ENCODE measurements at regions not wholly inside any gene's neighbourhood (a gene's known extent, or its start where the extent isn't known, plus 50 kb on each side); places are given as distances from the start of the nearest gene placed in this dataset.

DNA sequence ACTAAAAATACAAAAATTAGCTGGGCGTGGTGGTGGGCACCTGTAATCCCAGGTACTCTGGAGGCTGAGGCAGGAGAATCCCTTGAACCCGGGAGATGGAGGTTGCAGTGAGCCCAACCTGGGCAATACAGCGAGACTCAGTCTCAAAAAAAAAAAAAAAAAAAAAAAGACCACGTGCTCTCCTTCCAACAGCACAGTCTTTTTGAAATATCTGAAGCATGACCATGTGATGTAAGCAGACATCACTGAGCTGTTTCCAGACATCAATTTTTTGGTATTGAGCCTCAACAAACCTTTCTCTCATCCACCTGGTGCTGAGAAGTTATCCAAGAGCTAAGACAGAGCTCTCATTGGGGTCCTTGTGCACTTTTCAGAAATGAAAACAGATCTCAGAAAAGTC is 249.2 kb downstream of the FOXA2 start:
- Mint-ChIP-seq H3K27ac (no peak overlapping the region), H3K36me3 (ENCODE audit: low read depth) (no peaks in the 10 kb centered on the region), H3K9me3 (no peaks in the 10 kb centered on the region), H3K4me3 (no peak overlapping the region), H3K4me1 (ENCODE audit: low read depth) (no peaks in the 10 kb centered on the region), H3K27me3 (peaks cover 28% of the 10 kb centered on the region)

DNA sequence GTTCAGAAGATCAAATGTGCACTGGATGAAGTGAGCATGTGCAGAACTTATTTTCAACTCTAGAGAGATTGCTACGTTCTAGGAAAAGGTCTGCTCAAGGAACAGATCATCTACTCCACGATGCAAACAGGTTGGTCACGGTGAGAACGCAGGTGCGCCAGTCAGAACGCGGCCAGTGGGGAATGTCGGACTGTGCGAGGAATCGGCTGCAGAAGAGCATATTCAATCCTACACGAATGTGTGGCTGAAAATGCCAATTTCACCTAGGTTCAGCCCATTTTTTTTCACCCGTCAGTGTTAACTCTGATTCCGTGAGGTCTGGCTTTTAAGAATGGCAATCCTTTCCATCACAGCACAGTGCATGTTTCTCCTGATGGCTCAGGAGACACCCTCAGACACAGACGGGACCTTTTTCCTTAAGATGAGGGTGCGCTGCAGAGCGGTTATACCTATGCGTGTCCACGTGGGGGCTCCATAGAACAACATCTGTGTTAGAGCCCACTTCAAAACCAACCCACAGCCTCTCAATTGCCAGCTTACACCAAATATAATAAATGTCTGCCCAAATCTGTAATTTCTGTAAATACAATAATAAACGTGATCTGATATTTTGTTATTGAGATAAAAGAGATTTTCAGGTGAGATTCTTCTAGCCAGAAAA is 250.4 kb downstream of the FOXA2 start:
- Mint-ChIP-seq H3K9me3 (no peaks in the 10 kb centered on the region), H3K36me3 (ENCODE audit: low read depth) (no peaks in the 10 kb centered on the region), H3K4me3 (no peak overlapping the region), H3K27ac (no peak overlapping the region), H3K4me1 (ENCODE audit: low read depth) (no peaks in the 10 kb centered on the region), H3K27me3 (peaks cover 23% of the 10 kb centered on the region)

DNA sequence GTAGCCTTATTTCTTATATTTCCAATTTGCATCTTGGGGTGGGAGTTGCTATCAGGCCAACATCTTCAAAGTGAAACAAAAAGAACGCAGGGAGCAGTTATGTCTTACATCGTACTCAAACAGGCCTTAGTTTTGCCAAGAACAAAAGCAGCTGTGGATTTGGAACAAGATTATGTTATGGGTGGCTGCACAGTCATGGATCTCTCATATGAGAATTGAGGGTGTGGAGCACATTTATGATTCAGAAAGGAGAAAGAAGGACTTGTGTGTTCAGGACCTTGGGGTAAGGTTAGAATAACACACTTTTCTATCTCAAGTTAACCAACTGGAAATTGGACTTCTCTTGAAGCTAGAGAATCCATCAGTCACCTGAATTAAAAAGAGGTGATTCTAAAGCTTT is 259.9 kb downstream of the FOXA2 start:
- no peak overlapping the region for H3K27ac Mint-ChIP-seq
- H3K27me3 Mint-ChIP-seq, result peaks cover 12% of the 10 kb centered on the region
- H3K36me3 Mint-ChIP-seq (ENCODE audit: low read depth), result no peaks in the 10 kb centered on the region
- no peak overlapping the region for H3K4me3 Mint-ChIP-seq
- H3K9me3 Mint-ChIP-seq, result no peaks in the 10 kb centered on the region
- H3K4me1 Mint-ChIP-seq (ENCODE audit: low read depth), result no peaks in the 10 kb centered on the region

DNA sequence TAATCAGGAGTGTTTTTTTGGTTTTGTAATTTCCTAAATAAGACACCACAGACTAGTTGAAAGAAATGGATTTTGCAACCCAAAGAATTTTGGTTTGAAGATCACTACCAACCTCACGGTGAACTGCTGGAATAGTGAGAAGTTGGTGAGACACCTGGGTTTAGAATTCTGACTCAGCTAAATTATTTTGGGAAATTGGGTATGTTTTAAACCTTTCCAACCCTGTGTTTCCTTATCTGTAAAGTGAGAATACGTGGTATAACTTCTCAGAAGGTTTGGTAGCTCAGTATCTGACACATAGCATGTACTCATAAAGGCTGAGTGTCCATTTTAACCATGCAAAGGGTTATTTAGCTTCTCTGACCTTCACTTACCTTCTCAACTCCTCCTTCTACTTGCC is 261.9 kb downstream of the FOXA2 start:
- H3K4me1 Mint-ChIP-seq (ENCODE audit: low read depth), result no peaks in the 10 kb centered on the region
- H3K27me3 Mint-ChIP-seq, result peaks cover 25% of the 10 kb centered on the region
- no peak overlapping the region for H3K4me3 Mint-ChIP-seq
- no peaks in the 10 kb centered on the region for H3K9me3 Mint-ChIP-seq
- no peaks in the 10 kb centered on the region for H3K36me3 Mint-ChIP-seq (ENCODE audit: low read depth)
- H3K27ac Mint-ChIP-seq, result no peak overlapping the region

DNA sequence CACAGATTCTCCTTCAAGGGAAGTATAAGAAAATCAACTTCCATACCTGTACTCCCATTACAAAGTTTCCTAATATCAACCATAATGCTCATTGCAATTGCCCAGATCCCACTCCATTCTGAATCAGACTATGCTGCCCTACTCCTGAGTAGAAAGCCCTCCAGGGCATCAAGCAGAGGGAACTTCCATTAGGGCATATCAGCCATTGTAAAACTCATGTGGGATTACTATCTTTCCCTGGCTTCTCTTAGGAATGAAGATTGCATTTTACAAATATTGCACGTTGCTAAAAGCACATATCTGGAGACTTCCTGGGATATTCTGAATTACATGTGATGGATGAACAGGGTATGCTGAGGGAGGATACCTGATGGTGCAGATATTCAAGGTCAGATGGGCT is 263.2 kb downstream of the FOXA2 start:
- no peaks in the 10 kb centered on the region for H3K9me3 Mint-ChIP-seq
- H3K4me1 Mint-ChIP-seq (ENCODE audit: low read depth), result no peaks in the 10 kb centered on the region
- no peak overlapping the region for H3K27ac Mint-ChIP-seq
- H3K36me3 Mint-ChIP-seq (ENCODE audit: low read depth), result no peaks in the 10 kb centered on the region
- H3K4me3 Mint-ChIP-seq, result no peak overlapping the region
- peaks cover 25% of the 10 kb centered on the region for H3K27me3 Mint-ChIP-seq

DNA sequence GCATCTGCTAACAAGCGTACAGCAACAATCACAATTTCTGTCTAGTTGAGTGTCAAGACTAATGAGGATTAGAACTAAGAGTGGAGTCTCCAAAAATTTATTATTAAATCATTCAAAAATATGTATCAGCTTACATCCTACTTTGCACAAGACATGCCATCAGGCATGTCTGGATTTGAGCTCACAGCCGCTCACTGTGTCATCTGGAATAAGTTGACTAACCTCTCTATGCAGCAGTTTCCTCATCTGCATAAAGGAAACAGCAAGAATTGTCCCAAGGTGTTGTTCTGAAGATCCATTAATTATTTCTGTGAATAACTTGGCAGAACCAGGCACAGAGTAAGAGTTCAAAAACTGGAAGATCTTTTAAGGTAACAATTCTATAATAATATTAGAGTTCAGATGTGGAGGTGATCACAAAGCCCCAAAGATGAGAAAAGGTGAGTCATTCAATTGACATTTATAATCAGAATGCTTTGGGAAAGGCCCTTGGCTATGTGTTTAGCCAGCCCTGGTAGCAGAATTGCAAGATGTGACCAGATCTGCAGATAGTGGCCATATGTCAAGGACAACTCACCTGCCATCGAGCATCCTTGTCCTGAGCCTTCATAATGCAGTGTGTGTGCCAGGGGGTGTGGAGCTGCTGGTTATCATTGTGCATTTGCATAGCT is 264.0 kb downstream of the FOXA2 start:
- Mint-ChIP-seq H3K9me3 (no peaks in the 10 kb centered on the region), H3K27ac (no peak overlapping the region), H3K4me3 (no peak overlapping the region), H3K4me1 (ENCODE audit: low read depth) (no peaks in the 10 kb centered on the region), H3K36me3 (ENCODE audit: low read depth) (no peaks in the 10 kb centered on the region), H3K27me3 (peaks cover 25% of the 10 kb centered on the region)

DNA sequence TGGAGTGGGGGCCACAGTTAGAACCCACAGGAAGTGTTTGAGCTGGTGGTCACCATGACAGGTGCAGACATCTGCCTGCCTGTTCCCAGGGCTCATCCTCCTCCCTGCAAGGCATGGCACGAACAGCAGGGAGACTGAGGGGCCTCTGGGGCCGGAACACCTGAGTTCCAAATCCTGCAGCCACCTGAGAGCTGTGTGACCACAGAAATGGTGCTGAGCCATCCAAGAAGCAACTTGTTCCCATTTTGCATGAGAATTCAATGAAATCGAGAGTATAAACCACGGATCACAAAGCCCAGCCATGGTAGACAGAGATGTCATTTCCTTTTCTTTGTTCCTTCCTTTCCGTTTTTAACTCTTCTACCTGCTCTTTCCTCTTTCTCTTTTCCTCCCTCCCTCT is 268.6 kb downstream of the FOXA2 start:
- no peak overlapping the region for H3K27ac Mint-ChIP-seq
- peaks cover 18% of the 10 kb centered on the region for H3K27me3 Mint-ChIP-seq
- H3K9me3 Mint-ChIP-seq, result no peaks in the 10 kb centered on the region
- H3K4me1 Mint-ChIP-seq (ENCODE audit: low read depth), result no peaks in the 10 kb centered on the region
- no peaks in the 10 kb centered on the region for H3K36me3 Mint-ChIP-seq (ENCODE audit: low read depth)
- H3K4me3 Mint-ChIP-seq, result no peak overlapping the region

DNA sequence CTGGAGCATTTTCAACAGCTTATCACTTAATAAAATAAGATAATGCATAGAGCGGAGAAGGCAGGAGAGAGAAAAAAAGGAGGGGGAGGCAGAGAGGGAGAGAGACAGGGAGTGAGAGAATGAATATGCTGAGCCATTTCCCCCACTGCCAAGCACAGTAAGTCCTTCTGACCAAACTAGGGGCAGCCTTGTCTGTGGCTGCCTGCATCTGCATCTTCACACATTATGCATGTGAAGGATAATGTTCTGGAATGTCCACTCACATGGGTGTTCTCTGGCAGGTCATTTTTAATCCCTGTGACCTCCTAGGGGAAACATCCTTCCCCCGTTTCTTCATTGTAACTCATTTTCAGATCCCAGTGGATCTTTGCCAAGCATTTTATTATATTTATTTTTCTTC is 269.3 kb downstream of the FOXA2 start:
- Mint-ChIP-seq H3K4me3 (no peak overlapping the region), H3K9me3 (no peaks in the 10 kb centered on the region), H3K36me3 (ENCODE audit: low read depth) (no peaks in the 10 kb centered on the region), H3K27me3 (peaks cover 18% of the 10 kb centered on the region), H3K27ac (no peak overlapping the region), H3K4me1 (ENCODE audit: low read depth) (no peaks in the 10 kb centered on the region)

DNA sequence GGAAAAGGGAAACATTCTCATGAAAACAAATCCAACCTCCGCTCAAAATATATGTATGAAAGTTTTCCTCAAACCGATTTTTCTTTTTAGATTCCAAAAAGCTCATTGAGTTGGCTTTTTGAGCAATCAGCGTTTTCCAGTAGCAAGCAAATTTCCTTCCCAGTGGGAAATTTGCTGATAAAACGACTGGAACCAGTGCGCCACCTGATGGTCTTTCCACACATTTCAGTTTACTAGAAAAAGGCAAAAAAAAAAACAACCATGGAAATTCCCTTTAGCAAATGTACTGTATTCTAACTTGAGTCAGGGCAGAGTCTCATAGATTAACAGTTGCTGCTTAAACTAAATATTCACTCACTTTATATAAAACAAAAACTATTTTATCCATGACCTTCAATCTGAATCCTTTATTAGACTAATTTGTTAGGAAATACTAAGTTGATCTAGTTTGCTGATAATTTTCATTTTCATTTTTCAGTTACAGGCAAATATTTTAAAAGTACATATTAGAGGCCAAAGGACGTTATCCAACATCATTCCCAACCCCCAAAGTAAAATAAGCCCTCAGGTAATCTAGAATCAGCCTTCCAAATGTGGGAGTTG is 271.5 kb downstream of the FOXA2 start:
- Mint-ChIP-seq H3K4me1 (ENCODE audit: low read depth) (no peaks in the 10 kb centered on the region), H3K4me3 (no peak overlapping the region), H3K27me3 (peaks cover 9% of the 10 kb centered on the region), H3K9me3 (no peaks in the 10 kb centered on the region), H3K36me3 (ENCODE audit: low read depth) (no peaks in the 10 kb centered on the region), H3K27ac (no peak overlapping the region)

DNA sequence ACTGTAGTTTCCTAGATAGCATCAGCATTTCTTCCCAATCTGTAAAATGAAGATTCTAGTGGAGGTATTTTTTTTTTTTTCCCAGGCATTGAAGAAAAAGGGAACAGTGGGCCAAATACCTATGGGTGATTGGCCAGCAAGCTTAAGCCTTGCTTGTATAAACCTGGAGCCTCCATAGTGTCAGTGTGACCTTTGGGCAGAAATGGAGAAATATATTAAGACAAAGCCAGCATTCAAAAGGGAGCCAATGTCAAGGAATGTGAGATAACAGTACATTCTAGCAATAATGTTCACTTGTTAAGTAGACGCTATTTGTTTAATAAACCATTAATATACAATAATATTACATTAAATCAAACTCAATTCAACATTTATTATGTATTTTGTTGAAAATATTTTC is 275.4 kb downstream of the FOXA2 start:
- no peak overlapping the region for H3K27ac Mint-ChIP-seq
- H3K4me3 Mint-ChIP-seq, result no peak overlapping the region
- no peaks in the 10 kb centered on the region for H3K36me3 Mint-ChIP-seq (ENCODE audit: low read depth)
- H3K4me1 Mint-ChIP-seq (ENCODE audit: low read depth), result no peaks in the 10 kb centered on the region
- peaks cover 8% of the 10 kb centered on the region for H3K27me3 Mint-ChIP-seq
- H3K9me3 Mint-ChIP-seq, result no peaks in the 10 kb centered on the region

DNA sequence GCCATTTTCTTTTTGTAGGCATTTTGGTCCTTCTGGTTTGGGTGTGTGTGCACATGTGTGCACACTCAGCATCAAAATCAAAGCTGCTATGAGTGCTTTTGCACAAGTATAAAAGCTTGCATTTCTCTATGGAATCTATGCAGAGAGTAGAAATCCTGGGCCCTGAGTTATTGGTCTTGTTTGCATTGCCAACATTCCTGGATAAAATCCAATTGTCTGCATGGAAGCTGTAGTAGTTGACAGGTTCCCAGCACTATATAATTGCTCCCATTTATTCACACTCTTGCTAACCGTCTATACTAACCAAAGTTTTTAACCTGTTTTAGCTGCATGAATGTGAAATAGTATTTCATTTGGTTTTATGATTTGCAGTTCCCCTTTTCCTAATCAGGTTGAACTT is 277.0 kb downstream of the FOXA2 start:
- no peaks in the 10 kb centered on the region for H3K36me3 Mint-ChIP-seq (ENCODE audit: low read depth)
- no peak overlapping the region for H3K4me3 Mint-ChIP-seq
- H3K4me1 Mint-ChIP-seq (ENCODE audit: low read depth), result no peaks in the 10 kb centered on the region
- H3K27ac Mint-ChIP-seq, result no peak overlapping the region
- no peaks in the 10 kb centered on the region for H3K9me3 Mint-ChIP-seq
- H3K27me3 Mint-ChIP-seq, result peaks cover 3% of the 10 kb centered on the region

DNA sequence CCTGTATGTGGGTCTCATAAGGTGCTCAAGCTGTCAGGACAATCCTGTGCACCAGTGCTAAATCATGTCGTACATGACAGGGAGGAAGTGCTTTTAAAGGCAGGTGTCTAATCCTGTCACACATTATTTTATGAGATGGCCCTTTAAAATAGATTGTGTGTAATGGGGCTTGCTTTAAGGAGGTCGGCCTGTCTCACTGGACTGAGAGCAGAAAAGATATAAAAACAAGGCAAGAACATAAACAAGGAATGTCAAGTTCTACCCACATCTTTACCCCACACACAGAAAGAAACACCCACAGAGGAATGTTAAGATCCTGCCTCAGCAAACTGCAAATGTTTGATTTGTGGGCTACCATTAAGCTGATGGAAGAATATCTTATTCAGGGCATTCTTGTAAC is 279.0 kb downstream of the FOXA2 start:
- Mint-ChIP-seq H3K9me3 (no peaks in the 10 kb centered on the region), H3K4me1 (ENCODE audit: low read depth) (no peaks in the 10 kb centered on the region), H3K27me3 (peaks cover 3% of the 10 kb centered on the region), H3K36me3 (ENCODE audit: low read depth) (no peaks in the 10 kb centered on the region), H3K27ac (no peak overlapping the region), H3K4me3 (no peak overlapping the region)

DNA sequence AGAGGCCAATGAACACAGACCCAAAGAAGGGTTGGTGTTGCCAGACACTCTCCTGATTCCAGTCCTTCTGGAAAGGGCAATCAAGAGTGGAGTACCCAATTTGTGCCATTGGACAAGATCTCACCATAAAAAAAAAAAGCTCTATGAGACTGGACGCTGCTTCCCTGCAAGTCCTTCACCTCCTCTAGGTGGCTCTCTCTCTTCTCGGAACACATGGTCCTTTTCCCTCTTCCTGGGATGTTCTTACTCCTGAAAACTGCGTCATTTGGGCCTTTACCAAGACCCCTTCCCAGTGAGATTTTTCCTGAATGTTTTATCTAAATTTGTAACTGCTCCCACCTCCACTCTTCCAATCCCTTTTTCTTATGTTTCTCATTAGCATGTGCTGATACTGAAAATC is 280.8 kb downstream of the FOXA2 start:
- Mint-ChIP-seq H3K9me3 (no peaks in the 10 kb centered on the region), H3K4me3 (no peak overlapping the region), H3K36me3 (ENCODE audit: low read depth) (no peaks in the 10 kb centered on the region), H3K27ac (no peak overlapping the region), H3K4me1 (ENCODE audit: low read depth) (no peaks in the 10 kb centered on the region), H3K27me3 (no peaks in the 10 kb centered on the region)

DNA sequence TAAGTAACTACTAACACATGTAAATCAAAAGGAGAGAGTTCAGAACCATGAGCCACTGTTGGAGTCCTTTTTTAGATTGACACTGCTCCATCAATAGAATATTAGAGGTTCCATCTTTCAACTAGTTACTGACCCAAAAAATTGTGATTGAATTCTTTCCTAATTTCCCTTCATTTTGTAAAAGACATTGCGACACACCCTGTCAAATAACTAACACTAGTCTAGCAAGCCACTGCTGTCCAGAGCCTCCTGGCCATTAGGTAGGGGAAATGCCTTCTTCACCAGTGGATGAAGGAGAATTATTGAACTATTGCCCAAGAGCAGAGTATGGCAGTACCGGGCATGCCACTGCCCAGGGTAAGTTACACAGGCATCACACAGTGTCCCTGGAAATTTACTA is 282.3 kb downstream of the FOXA2 start:
- no peak overlapping the region for H3K27ac Mint-ChIP-seq
- H3K4me3 Mint-ChIP-seq, result no peak overlapping the region
- peaks cover 4% of the 10 kb centered on the region for H3K9me3 Mint-ChIP-seq
- no peaks in the 10 kb centered on the region for H3K36me3 Mint-ChIP-seq (ENCODE audit: low read depth)
- H3K27me3 Mint-ChIP-seq, result no peaks in the 10 kb centered on the region
- no peaks in the 10 kb centered on the region for H3K4me1 Mint-ChIP-seq (ENCODE audit: low read depth)

DNA sequence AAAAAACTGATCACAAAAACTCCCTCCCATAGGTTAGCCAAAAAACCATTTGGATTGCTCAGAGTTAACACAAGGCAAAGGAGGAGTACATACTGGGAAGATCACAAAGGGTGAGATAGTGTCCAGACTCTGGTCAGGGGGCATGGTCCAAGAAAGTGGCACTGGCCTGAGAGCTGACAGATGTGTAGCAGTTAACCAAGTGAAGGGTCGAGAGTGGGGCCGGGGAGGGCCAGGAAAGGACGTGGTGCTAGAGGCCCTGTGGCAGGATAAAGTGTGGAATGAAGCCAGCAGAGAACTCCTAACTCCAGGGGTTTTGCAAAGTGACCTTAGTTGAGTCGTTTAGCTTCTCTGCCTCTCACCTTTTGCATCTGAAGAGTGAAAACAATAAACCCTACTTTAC is 290.5 kb downstream of the FOXA2 start:
- no peak overlapping the region for H3K4me3 Mint-ChIP-seq
- peaks cover 8% of the 10 kb centered on the region for H3K9me3 Mint-ChIP-seq
- no peaks in the 10 kb centered on the region for H3K4me1 Mint-ChIP-seq (ENCODE audit: low read depth)
- H3K27me3 Mint-ChIP-seq, result no peaks in the 10 kb centered on the region
- H3K27ac Mint-ChIP-seq, result no peak overlapping the region
- peaks cover 3% of the 10 kb centered on the region for H3K36me3 Mint-ChIP-seq (ENCODE audit: low read depth)

DNA sequence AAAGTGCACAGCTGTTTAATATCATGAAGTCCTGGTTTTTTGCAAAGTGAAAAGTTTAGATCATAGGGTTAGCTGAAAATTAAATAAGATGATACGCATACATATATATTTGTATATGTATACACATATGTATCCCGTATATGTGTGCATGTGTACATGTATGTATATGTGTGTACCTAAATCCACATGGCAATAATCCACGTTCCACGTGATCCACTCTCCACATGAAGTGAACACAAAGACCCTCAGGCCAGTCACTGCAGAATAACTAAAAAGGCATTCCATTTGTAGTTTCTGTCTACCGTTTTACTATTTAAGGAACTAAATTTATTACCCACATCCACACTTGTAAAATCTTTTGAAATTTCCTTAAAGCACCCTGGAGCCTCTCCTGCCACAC is 294.9 kb downstream of the FOXA2 start:
- Mint-ChIP-seq H3K27me3 (no peaks in the 10 kb centered on the region), H3K4me3 (no peak overlapping the region)

More for the DNA sequence above, 294.9 kb downstream of the FOXA2 start:
- Mint-ChIP-seq H3K4me1 (ENCODE audit: low read depth) (no peaks in the 10 kb centered on the region), H3K36me3 (ENCODE audit: low read depth) (no peaks in the 10 kb centered on the region), H3K9me3 (peaks cover 4% of the 10 kb centered on the region), H3K27ac (no peak overlapping the region)

All from stimulated activated naive CD8-positive, alpha-beta T cell treated with anti-CD3 and anti-CD28 coated beads, Interleukin-15, Interleukin-2, amounts not matched to agents 100 ng/mL and 50 ng/mL, for 24 hours (primary cell).